ENCODE measurements at regions not wholly inside any gene's neighbourhood (a gene's known extent, or its start where the extent isn't known, plus 50 kb on each side); places are given as distances from the start of the nearest gene placed in this dataset.

GRCh38 chr17:13996748-13997147, 72.6 kb upstream of the COX10 start:
- ChIA-PET CTCF (no interaction called here), POLR2A (no interaction called here)
- Mint-ChIP-seq H3K27ac (no peak overlapping the region), H3K4me3 (no peak overlapping the region), H3K4me1 (peaks cover 12% of the 10 kb centered on the region), H3K36me3 (peaks cover 13% of the 10 kb centered on the region), H3K9me3 (peaks cover 14% of the 10 kb centered on the region), H3K27me3 (ENCODE audit: low read depth) (no peaks in the 10 kb centered on the region)
- ATAC-seq = no peak
- no peak for DNase-seq (ENCODE audit: low spot score)
- TF ChIP-seq ZMAT4 (CRISPR knock-in tag; IDR thresholded peaks at IDR 0.05) = no peak
- TF ChIP-seq CTCF (IDR thresholded peaks at IDR 0.05) = no peak
- TF ChIP-seq ARID4B (CRISPR knock-in tag; IDR thresholded peaks at IDR 0.05; ENCODE audit: borderline replicate concordance) = no peak
- TF ChIP-seq ZNF232 (CRISPR knock-in tag; IDR thresholded peaks at IDR 0.05) = no peak
- no peak for TF ChIP-seq ELF4 (CRISPR knock-in tag; IDR thresholded peaks at IDR 0.05; ENCODE audit: low read depth)
- TF ChIP-seq ZNF396 (CRISPR knock-in tag; IDR thresholded peaks at IDR 0.05; ENCODE audit: borderline replicate concordance) = no peak
- TF ChIP-seq RELA (CRISPR knock-in tag; IDR thresholded peaks at IDR 0.05; ENCODE audit: borderline replicate concordance) = no peak
- no peak for TF ChIP-seq ZNF281 (CRISPR knock-in tag; IDR thresholded peaks at IDR 0.05)
- no peak for TF ChIP-seq TEAD1 (CRISPR knock-in tag; IDR thresholded peaks at IDR 0.05)
- no peak for TF ChIP-seq NR3C1 (CRISPR knock-in tag; conservative IDR thresholded peaks at IDR 0.05; ENCODE audit: low read depth)
- TF ChIP-seq MAX (CRISPR knock-in tag; IDR thresholded peaks at IDR 0.05) = no peak
- no peak for TF ChIP-seq IRF2 (CRISPR knock-in tag; IDR thresholded peaks at IDR 0.05; ENCODE audit: borderline replicate concordance, low read depth)
- TF ChIP-seq ZNF317 (CRISPR knock-in tag; IDR thresholded peaks at IDR 0.05; ENCODE audit: borderline replicate concordance, low read depth) = no peak
- no peak for TF ChIP-seq FOXJ3 (CRISPR knock-in tag; IDR thresholded peaks at IDR 0.05; ENCODE audit: borderline replicate concordance)
- no peak for TF ChIP-seq ATF3 (CRISPR knock-in tag; conservative IDR thresholded peaks at IDR 0.05)
- no peak for TF ChIP-seq GRHL2 (CRISPR knock-in tag; IDR thresholded peaks at IDR 0.05; ENCODE audit: insufficient replicate concordance, severe bottlenecking)
- no peak for TF ChIP-seq RORB (CRISPR knock-in tag; IDR thresholded peaks at IDR 0.05)
- no peak for TF ChIP-seq SMAD4 (CRISPR knock-in tag; IDR thresholded peaks at IDR 0.05)

Data from WTC11 (cell line).